Lung (tissue), 11 donors: ENCODE measurements at regions not wholly inside any gene's neighbourhood (a gene's known extent, or its start where the extent isn't known, plus 50 kb on each side); places are given as distances from the start of the nearest gene placed in this dataset.

Source experiments
- ATAC-seq: fragments of 200-7000 bp; cut with Tn5 transposase; one replicate; pipeline ENCODE4 v1.9.1; 2020; ENCODE audit warnings: moderate number of reproducible peaks; ENCODE audit not compliant: insufficient read depth, low FRiP score
- DNase-seq, 3 donors: peaks; one replicate each; pipeline ENCODE4 v3.0.0-alpha.2; 2013 to 2017
- H3K27ac ChIP-seq, 2 donors: one replicate each; pipeline ENCODE4 v1.5.1; 2013; ENCODE audit warnings: mild to moderate bottlenecking in 2 of 2, moderate library complexity in 2 of 2, control low read depth in 1 of 2, inconsistent platforms in 1 of 2, low read depth in 1 of 2, low read length in 1 of 2
- H3K27me3 ChIP-seq, 3 donors: one replicate each; pipeline ENCODE4 v1.5.1; 2013; ENCODE audit warnings: low read length in 2 of 3; ENCODE audit not compliant: control insufficient read depth in 3 of 3, insufficient read depth in 3 of 3
- H3K36me3 ChIP-seq, 4 donors: one replicate each; pipeline ENCODE4 v1.5.1; 2013; ENCODE audit warnings: low read length in 4 of 4, mild to moderate bottlenecking in 1 of 4, moderate library complexity in 1 of 4; ENCODE audit not compliant: control insufficient read depth in 4 of 4, insufficient read depth in 4 of 4
- H3K4me1 ChIP-seq, 5 donors: one replicate each; pipeline ENCODE4 v1.5.1; 2013; ENCODE audit warnings: low read length in 5 of 5, mild to moderate bottlenecking in 2 of 5, moderate library complexity in 1 of 5; ENCODE audit not compliant: control insufficient read depth in 5 of 5, insufficient read depth in 5 of 5
- H3K4me3 ChIP-seq: one replicate; pipeline ENCODE4 v1.5.1; 2013; ENCODE audit warnings: mild to moderate bottlenecking, control low read depth, moderate library complexity
- H3K9ac ChIP-seq, 2 donors: one replicate each; pipeline ENCODE4 v1.5.1; 2013; ENCODE audit warnings: low read length in 2 of 2, control low read depth in 1 of 2; ENCODE audit not compliant: insufficient read depth in 1 of 2
- H3K9me3 ChIP-seq, 4 donors: one replicate each; pipeline ENCODE4 v1.5.1; 2013; ENCODE audit warnings: low read length in 3 of 4, mild to moderate bottlenecking in 1 of 4, moderate library complexity in 1 of 4; ENCODE audit not compliant: control insufficient read depth in 4 of 4, insufficient read depth in 3 of 4
- WGBS, 2 donors: extraction: QIAGEN DNeasy Blood & Tissue Kit; methylation state at CpG; one replicate each; pipeline ENCODE4 v1.1.7; 2013; 5-methylcytosine and 5-hydroxymethylcytosine counted together
- TF ChIP-seq, protein P1 (sequence below): IDR thresholded peaks from 2 replicates; pipeline ENCODE4 v1.5.1; 2012; ENCODE audit warnings: mild to moderate bottlenecking; ENCODE audit errors: control extremely low read depth, extremely low read depth
- donor health status: control.
- donor health status: control.
- donor health status: Bipolar disorder and iron deficiency.
- donor health status: healthy.
- donor health status: DM: yes; HTN: yes; CAD: no.

DNA sequence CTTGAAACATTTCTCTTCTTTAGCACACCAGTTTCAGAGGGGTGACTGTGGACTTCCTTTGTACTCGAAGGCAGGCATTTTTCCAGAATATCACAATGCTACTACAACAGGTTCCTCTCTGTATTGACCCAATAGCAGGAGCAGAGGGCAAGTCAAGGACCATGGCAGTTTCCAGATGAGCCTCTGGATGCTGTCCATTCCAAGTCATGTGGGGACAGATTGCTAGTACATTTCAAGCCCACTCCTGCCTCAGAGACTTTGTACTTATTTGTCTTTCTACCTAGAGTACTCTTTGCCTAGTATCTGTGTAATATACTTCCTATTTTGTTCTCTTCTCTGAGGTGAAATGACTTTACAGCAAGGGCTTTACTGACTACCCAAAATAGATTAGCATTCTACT is 373.9 kb downstream of the PIK3C3 start:
- DNase-seq, result no peak
- H3K4me1 ChIP-seq, result no peaks in the 10 kb centered on the region
- H3K9ac ChIP-seq, result no peak overlapping the region
- no peak overlapping the region for H3K4me3 ChIP-seq
- no peaks in the 10 kb centered on the region for H3K36me3 ChIP-seq
- TF ChIP-seq, protein P1, sequence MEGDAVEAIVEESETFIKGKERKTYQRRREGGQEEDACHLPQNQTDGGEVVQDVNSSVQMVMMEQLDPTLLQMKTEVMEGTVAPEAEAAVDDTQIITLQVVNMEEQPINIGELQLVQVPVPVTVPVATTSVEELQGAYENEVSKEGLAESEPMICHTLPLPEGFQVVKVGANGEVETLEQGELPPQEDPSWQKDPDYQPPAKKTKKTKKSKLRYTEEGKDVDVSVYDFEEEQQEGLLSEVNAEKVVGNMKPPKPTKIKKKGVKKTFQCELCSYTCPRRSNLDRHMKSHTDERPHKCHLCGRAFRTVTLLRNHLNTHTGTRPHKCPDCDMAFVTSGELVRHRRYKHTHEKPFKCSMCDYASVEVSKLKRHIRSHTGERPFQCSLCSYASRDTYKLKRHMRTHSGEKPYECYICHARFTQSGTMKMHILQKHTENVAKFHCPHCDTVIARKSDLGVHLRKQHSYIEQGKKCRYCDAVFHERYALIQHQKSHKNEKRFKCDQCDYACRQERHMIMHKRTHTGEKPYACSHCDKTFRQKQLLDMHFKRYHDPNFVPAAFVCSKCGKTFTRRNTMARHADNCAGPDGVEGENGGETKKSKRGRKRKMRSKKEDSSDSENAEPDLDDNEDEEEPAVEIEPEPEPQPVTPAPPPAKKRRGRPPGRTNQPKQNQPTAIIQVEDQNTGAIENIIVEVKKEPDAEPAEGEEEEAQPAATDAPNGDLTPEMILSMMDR, result no peak
- H3K9me3 ChIP-seq, result no peaks in the 10 kb centered on the region
- H3K27me3 ChIP-seq, result no peaks in the 10 kb centered on the region
- ATAC-seq, result no peak
- H3K27ac ChIP-seq, result no peak overlapping the region
- WGBS, 2 donors, result 58 to 77% methylated on average over 1 of the region's 1 CpG

GRCh38 chr18:42330296-42330695 is 375.3 kb downstream of the PIK3C3 start:
- TF ChIP-seq, protein P1, result no peak
- no peak for ATAC-seq
- WGBS, 2 donors, result 81% methylated on average over 3 of the region's 3 CpGs

GRCh38 chr18:42333558-42333957 is 378.5 kb downstream of the PIK3C3 start:
- Histone ChIP-seq H3K9me3 (peaks cover 0 to 3% (median 0%) of the 10 kb centered on the region in 4 donors), H3K36me3 (no peaks in the 10 kb centered on the region), H3K9ac (no peak overlapping the region), H3K4me1 (no peaks in the 10 kb centered on the region), H3K4me3 (no peak overlapping the region), H3K27ac (no peak overlapping the region), H3K27me3 (no peaks in the 10 kb centered on the region)
- ATAC-seq (no peak), DNase-seq (no peak)
- TF ChIP-seq, protein P1, result no peak
- WGBS, 2 donors, result 71 to 73% methylated on average over 3 of the region's 3 CpGs

More at GRCh38 chr18:42330296-42330695, 375.3 kb downstream of the PIK3C3 start:
- no peaks in the 10 kb centered on the region for H3K9me3 ChIP-seq
- DNase-seq, result no peak
- H3K9ac ChIP-seq, result no peak overlapping the region
- no peak overlapping the region for H3K4me3 ChIP-seq
- H3K36me3 ChIP-seq, result no peaks in the 10 kb centered on the region
- H3K27ac ChIP-seq, result no peak overlapping the region
- H3K4me1 ChIP-seq, result no peaks in the 10 kb centered on the region
- no peaks in the 10 kb centered on the region for H3K27me3 ChIP-seq

- Histone ChIP-seq H3K9me3 (peaks cover 0 to 3% (median 0%) of the 10 kb centered on the region in 4 donors), H3K9ac (no peak overlapping the region)
These were observed 379.9 kb downstream of the PIK3C3 start for GRCh38 chr18:42334931-42335330.

More at GRCh38 chr18:42334931-42335330, 379.9 kb downstream of the PIK3C3 start:
- TF ChIP-seq, protein P1, result no peak
- ATAC-seq (no peak), DNase-seq (no peak)
- no peaks in the 10 kb centered on the region for H3K27me3 ChIP-seq
- H3K4me1 ChIP-seq, result no peaks in the 10 kb centered on the region
- no peak overlapping the region for H3K4me3 ChIP-seq
- H3K27ac ChIP-seq, result no peak overlapping the region
- H3K36me3 ChIP-seq, result no peaks in the 10 kb centered on the region
